NCI-H774 (cell line): ENCODE measurements at regions not wholly inside any gene's neighbourhood (a gene's known extent, or its start where the extent isn't known, plus 50 kb on each side); places are given as distances from the start of the nearest gene placed in this dataset.

ENCODE experiments used
- DNase-seq: peaks from one replicate; lab custom pipeline; 2025; lab: John Stamatoyannopoulos, UW

DNA sequence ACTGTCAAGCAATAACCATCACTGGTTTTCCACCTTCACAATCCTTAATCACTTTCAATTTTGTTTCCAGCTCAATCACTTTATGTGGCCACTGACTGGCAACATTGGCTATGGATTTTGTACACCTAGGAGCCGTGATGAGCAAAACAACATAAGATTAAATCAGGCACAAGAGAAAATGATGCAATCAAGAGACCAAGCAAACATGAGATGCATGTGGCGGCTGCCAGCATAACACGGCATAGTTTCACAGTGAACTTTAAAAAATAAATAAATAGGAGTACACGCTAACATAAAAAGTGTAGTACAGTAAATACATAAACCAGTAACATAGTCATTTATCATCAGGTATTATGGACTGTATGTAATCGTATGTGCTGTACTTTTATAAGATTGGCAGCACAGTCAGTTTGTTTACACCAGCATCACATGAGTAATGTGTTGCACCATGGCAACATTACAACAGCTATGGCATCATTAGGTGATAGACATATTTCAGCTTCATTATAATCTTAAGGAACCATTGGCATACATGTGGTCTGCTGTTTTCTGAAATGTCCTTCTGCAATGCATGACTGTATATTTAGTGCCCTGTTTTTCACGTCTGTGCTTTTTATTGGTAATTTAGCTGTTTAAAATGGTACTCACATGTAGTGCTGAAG is 83.3 kb upstream of the PRDM11 start:
- no peak for DNase-seq

DNA sequence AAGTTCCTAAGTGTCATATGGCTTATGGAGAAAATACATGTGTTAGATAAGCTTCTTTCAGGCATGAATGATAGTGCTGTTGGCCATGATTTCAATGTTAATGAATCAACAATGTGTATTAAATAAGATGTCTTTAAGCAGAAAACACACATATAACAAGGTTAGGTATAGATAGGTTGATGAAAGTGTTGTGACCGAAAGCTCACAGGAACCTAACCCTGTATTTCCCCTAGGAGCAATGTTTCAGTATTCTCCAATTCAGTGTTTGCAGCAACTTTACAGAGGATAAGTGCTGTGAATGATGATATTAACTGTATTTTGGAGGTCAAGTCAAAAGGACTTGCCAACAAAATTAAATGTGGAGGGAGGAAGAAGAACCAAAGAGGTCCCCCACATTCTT is 82.8 kb upstream of the PRDM11 start:
- DNase-seq = no peak

DNA sequence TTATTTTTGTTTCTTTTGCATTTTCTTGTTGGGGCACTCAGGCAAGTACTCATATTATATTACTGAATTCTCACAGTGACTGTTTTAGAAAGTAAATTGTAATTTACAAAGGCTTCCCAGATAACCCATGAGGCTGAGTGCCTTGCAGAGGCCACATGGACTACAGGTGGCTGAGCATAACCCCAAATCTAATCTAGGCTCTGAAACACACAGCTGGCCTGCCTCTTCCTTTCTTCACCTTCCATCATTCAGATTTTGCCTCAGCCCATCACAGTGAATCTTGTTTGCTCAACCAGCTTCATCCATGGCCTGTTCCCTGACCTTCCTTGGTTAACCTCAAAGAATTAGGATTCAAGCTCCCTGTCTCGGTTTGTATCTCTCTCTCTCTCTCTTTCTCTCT is 78.5 kb upstream of the PRDM11 start:
- DNase-seq = no peak

DNA sequence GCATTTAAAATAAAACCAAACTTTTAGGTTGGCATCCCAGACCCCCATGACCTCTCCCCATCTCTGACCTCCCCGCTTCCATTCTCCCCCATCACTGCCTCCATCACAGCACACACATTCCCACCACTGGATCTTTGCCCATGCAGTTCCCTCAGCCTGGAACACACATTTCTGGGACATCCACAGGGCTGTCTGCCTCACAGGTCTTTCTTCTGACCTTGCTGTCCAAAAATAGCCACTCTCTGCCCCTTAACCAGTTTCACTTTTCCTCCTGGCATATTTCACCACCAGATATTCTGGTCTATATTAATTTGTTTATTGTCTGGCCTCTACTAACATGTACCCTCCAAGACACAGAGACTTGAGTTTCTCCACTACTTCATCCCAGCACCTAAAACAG is 75.2 kb upstream of the PRDM11 start:
- no peak for DNase-seq

DNA sequence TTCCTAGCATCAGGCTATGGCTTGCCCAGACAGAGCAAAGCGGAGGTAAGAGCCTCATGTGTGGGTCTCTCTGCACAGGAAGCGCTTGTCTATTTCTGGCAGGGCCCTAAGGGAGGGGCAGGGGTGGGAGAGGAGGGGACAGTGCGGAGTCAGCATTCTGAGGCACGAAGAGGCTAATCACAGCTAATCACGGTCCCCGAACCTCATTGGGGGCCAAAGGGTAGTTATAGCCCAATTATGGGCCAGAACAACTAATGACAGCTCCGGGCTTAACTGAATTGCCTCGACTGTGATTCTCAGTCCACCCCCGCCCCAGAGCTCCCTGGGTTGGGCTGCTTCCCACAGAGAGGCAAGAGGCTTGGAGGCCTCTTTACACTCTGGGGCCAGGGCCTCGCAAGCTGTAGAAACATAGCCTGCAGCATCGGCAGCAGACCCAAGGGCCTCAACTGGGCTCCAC is 72.7 kb upstream of the PRDM11 start:
- no peak for DNase-seq

DNA sequence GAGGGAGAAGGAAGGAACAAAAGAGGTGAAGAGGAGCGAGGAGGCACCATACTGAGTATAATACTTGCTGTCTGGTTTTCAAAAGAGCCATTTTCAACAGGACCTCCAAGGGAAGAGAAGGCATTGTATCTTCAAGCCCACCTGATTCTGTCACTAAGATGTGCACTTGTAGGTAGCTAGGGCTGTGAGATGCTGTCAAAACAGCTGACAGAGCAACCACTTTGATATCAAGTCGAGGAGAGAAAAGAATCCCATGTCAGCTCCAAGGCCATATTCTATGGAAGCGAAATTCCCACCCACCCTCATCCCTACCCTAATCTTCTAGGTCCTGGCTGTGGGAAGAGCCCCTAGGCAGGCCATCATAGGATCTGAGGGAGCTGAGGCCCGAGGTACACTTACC is 70.9 kb upstream of the PRDM11 start:
- no peak for DNase-seq

DNA sequence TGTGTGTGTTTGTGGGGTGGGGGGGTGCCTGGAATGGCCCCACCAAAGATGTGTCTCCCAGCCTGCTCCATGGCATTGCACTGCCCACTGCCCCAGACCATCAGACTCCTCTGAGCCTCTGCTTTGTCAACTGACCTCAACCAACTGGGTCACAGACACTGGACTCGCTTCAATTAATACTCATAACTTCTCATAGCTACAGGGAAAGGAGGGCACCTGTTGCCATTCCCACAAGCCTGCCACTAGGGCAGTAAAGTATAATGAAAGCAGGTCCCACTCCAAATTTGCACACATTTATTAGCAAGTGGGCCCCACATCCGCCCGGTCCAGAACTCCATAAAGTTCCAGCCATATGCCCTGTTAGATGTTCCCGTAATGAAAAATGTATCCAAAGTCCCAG is 70.5 kb upstream of the PRDM11 start:
- no peak for DNase-seq

DNA sequence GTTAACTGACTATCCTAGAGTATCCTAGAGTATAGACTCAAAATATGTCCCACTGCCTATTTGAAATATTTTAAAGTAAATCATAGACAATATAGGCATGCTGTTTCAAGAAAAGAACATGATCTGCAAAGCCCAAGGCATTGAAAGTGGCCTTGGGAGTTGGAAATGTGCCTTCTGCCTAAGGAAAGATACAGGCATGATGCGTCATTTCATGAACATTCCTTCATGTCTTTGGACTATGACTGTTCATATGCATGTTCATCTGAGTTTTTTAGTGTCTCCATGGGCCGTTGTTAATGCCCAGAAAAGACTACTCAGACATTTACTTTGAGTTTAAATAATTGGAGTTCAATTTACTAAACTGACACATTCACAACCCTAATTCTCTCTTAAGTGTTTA is 69.7 kb upstream of the PRDM11 start:
- no peak for DNase-seq

DNA sequence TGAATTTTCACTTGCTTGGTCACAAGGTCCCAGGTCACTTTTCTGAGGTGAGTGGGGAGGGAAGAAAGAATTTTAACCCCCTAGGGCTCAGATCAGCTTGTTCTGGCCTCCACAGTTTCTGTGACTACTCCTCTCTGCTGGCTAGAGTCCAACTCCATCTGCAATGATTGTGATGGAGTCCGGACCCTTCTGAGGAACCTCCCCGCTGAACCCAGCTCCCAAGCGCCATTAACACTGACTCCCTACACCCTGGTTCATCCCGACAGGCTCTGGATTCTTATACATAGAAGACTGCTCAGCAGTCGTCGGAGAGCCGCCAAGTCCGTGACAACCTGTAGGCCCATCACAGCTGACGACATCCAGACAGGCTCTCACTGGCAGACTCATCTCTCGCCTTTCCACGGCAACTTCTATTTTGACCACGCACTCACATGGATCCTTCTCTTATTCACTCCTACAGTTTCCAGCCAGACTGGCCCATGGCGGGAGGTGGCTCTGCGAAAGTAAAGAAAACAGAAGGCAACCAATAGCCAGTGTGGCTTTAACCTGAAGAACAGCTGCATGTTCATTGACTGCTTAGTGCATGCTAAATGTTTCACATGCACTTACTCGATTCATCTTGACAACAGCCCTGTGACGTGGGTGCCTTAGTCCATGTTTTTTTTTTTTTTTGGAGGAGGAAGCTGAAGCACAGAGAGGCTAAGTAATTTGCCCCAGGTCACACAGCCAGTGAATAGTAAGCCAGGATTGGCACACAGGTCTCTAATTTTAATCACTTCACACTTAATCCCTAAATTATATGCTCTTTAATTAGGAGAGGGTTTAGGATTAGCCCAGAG is 68.0 kb upstream of the PRDM11 start:
- no peak for DNase-seq

DNA sequence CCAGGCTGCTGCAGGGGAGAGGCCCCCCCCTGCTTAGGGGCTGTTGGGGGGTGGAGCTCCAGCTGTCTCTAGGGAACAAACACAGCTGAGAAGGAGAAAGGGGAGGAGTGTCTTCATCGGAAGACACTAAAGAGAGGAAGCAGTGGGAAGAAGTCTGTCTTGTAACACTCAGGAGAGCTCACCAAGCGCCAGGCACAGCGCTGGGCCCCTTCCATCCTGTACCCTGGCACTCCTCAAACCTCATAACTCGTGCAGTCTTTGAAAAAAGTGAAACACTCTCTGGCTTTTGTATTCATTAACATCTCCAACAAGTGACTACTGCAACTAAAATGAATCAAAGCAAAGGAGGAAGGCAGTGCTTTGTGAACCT is 67.4 kb upstream of the PRDM11 start:
- no peak for DNase-seq

DNA sequence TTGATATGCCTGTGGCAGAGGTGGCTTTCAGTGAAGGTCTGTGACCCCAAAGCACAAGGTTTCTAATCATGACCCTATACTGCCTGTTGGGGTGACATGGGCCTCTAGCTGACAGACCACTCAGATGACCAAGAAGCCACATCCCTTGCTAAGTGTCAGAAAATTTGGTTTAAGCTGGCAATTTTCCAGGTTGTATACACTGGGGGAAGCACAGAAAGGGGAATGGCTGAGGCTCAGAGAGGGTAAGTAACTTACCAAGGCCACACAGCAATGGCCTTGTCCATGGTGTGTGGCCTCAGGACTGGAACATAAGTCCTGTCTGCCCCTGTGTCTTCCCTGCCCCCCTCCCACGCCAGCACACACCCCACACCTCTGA is 66.9 kb upstream of the PRDM11 start:
- DNase-seq = no peak

DNA sequence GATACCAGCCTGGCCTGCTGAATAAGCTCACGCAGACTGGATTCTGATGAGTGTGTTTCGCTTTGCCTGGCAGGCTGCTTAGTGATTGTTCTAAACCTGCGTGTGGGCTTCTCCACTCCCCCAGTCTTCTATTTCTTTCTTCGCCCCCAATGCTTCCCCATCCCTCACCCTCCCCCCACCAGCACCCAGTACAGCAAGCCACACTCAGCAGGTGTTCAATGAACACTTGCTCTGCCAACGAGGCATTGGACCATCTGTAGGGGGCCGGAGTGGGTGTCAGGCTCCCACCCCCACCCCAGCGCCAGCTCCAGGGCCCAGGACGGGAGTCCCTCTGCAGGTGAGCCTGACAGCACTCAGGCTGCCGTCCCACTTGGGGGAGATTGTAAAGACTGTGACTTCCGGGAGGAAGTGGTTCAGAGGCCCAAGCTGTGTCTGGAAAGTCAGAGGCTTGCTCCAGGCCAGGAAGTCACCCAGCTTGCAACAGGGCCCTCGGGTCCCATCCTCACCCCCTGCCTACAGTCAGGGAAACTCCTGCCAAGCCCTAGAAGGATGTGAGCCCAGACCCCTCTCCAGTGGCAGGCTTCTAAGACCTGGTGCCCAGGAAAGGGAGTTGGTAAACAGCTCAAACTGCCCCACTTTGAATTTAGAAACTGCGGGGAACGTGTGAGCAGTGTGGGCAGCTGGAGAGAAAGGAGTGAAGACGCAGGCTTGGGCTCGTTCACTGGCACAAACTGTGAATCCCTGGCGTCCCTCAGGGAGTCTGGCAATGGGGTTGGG is 66.3 kb upstream of the PRDM11 start:
- DNase-seq = no peak

DNA sequence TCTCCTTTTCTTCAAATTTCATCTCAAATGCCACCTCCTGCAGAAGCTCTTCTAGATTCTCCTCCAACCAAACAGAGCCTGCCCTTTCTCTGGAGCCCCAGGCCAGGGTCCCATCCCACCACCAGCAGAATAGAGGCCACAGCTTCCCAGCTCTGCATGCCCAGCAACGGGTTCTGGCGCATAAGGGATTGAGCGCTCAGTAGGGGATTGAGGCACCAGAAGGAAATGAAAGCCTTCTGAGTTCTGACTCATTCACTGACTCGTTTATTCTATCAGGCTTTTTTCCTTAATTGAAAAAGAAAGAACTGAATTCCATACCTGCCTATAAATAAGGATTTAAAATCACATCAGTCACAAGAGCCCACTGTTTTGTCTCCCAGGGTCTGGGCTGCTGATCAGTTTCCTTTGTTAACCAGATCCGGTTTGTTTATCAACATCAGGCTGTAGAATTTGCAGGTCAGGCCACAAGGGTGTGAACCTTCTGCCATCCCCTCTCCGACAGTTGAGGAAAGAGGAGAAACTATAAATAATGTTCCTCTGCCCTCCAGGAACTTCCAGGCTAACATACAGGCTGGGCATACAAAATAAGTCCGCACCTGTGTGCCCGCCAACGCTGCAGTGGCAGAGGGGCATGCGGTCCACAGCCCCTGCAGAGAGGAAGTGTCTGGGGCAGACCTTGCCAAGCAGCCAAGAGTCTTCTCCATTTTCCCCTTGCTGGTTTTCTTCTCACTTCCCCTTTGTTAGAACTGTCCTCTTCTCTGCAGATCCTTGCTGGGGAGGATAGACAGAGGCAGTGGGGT is 63.5 kb upstream of the PRDM11 start:
- DNase-seq = no peak

DNA sequence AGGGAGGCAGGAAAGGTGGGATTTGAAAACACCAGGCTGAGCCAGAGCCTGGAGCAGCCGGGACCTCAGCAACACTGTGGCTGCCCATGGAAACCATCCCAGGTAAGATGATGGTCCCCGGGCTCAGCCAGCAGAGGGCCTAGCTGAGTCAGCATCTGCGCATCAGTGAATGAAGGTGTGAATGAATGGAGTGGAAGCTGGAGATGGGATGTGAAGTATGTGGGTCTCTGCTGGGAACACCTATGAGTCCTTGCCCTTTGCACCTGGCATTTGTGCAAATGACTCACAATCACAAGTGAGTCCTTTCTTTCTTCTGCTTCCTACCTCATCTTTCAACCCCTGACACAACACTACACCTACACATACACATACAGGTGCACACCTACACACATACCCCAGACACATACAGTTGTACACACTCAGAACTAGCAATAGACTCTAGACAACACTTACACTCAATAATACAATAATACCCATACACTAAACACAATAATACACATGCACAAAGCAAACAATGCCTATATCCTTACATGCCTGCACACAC is 62.8 kb upstream of the PRDM11 start:
- DNase-seq = no peak

DNA sequence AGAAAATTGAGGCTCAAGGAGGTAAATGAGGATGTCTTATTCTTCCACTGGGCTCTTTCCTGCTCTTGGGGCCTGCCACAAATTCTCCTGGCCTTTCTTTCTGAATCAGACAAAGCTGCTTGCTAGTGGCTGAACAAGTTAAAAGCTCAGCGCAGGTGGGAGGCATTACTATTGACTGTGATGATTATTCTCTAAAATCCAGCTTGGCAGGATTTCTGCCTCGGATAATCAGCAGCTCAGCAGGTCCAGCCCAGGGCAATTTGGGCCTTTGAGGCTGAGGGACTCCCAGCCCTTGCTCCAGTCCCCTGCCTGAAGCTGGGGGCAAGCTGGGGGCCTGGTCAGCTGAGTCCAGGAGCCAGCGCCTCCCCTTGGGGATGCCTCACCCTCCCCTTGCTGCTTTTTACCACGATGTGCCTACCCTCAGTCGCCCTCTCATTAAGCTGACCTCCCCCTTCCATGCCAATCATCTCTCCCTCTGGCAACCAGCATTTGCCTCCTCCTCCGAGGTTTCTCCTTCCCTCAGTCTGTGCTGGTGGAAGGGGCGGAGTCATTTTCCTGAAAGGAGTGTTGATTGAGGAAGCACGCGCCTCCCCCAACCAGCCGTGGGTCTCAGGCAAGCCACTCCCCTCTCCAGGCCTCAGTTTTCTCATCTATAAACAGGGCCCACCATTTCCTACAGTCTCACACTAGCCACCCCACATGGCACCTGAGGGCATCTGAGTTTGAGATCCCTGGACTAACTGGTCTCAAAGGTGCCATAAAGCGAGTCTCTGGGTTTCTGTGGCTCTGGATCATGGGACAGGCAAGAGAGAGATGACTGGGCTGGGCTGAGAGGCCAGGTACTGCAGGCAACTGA is 60.6 kb upstream of the PRDM11 start:
- DNase-seq = peak; percentile 14

DNA sequence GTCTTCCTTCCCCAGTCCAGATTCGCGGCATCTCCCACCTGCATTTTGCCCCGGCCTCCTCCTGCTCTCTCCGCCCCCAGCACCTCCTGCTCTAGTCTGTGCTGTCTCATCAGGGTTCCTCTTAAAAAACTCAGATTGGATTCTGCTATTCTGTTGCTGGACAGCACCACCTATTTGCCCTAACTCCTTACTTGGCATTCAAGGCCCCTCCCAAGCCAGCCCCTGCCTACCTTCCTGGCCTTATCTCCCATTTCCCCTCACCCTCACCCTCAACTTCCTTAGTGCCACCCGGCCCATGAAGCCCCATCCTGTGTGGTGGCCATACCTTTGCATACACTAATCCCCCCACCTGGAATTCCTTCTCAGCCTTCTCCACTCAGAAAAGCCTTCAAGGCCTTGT is 59.9 kb upstream of the PRDM11 start:
- no peak for DNase-seq

DNA sequence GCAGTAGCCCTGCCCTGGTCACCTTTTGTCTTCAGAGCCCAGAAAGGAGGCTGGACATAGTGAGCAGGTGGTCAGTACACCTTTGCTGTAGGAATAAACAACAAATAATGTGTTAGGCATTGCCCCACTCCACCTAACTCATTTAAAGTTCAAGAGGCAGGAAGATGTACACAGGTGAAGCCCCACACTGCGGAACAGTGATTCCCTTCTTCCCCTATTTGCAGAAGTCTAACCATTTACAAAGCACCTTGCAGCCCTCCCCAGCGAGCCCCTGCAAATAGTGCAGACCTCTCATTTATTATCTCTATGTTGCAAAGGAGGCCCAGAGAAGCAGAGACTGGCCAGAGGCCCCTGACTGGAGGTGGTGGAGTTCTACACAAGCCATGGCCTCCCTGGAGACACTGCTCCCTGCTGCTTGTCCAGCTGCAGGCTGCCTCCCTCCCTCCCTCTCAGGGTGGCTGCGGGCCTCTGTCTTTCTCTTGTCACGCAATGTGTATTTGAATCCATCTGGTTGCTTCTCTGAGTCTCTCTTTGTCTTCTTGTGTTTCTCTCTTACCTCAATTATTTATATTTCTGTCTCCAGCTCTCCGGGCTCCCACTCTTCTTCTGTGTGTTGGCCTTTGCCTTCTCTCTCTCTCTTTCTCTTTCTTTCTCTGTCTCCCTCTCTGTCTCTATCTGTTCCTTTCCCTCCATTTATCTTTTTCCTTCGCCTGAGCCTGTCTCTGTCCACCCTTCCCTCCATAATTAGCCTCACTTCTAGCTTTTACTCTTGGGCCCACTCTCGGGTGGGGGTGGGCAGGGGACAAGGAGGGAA is 59.1 kb upstream of the PRDM11 start:
- DNase-seq = peak; percentile 20

DNA sequence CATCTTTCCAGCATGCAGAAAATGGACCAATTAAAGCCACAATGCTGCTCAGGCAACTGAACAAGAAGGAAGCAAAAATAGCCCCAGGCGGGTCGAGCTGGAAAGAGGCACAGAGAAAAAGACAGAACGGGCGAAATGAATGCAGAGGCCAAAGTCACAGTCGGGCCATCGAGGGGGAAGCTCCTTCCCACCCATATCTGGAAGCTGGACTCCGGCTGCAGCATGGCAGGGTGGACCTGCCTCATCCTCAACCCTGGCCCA is 58.6 kb upstream of the PRDM11 start:
- DNase-seq = no peak

DNA sequence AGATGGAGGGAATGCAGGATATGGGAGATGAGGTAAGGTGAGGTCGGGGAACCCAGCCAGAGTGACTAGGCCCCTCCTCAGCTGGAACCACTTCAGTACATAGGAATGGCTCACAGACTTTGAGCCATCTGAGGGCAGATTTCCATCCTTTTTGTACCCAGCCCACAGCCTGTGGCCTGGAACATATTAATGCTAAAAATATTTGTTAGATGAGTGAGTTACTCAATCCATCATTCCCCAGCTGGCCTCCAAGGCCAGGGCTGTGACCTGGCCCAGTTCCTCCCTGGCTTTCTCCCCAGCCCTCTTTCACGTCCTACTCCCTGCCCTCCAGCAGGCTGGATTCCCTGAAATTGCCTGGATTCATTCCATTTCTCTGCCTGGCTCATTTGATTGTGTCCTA is 57.2 kb upstream of the PRDM11 start:
- no peak for DNase-seq
